ENCODE measurements at regions not wholly inside any gene's neighbourhood (a gene's known extent, or its start where the extent isn't known, plus 50 kb on each side); places are given as distances from the start of the nearest gene placed in this dataset.

- ChIA-PET POLR2A (ENCODE audit: low non-redundant PET) (no interaction called here), CTCF (no interaction called here)
- Histone ChIP-seq H3K27me3 (replicated peaks; ENCODE audit: insufficient read depth, low read depth, low read length, poor library complexity) (no peaks in the 10 kb centered on the region), H3K9me3 (ENCODE audit: low read depth, low read length, poor library complexity, severe bottlenecking) (no peaks in the 10 kb centered on the region), H3K36me3 (ENCODE audit: insufficient read depth, low read length, poor library complexity, severe bottlenecking) (no peaks in the 10 kb centered on the region), H3K4me3 (ENCODE audit: low read depth, low read length, poor library complexity, severe bottlenecking) (no peak overlapping the region), H3K4me1 (ENCODE audit: insufficient read depth, low read length, poor library complexity, severe bottlenecking) (no peaks in the 10 kb centered on the region), H3K27ac (ENCODE audit: low read depth, low read length, poor library complexity, severe bottlenecking) (no peak overlapping the region)
- intact Hi-C loops (cut with micrococcal nuclease; ENCODE audit: unreplicated experiment): no loop called here
- peak; percentile 1 for DNase-seq (ENCODE audit: low spot score)
- TF ChIP-seq EZH2 (IDR thresholded peaks at IDR 0.05; ENCODE audit: borderline replicate concordance, low read depth, low read length, poor library complexity, severe bottlenecking) (no peak), CTCF (conservative IDR thresholded peaks at IDR 0.05; ENCODE audit: low read depth, low read length) (no peak)
- no TSS peak for BruUV-seq (replicated peaks)
Observed at GRCh38 chr9:12272471-12273120, 420.6 kb upstream of the TYRP1 start.

- intact Hi-C loops (cut with micrococcal nuclease; ENCODE audit: unreplicated experiment): no loop called here
- BruUV-seq (replicated peaks): no TSS peak
- H3K27ac ChIP-seq (ENCODE audit: low read depth, low read length, poor library complexity, severe bottlenecking): no peak overlapping the region
- H3K4me3 ChIP-seq (ENCODE audit: low read depth, low read length, poor library complexity, severe bottlenecking): no peak overlapping the region
- POLR2A ChIA-PET (ENCODE audit: low non-redundant PET): no interaction called here
- DNase-seq (ENCODE audit: low spot score): no peak
- H3K9me3 ChIP-seq (ENCODE audit: low read depth, low read length, poor library complexity, severe bottlenecking): no peaks in the 10 kb centered on the region
- H3K4me1 ChIP-seq (ENCODE audit: insufficient read depth, low read length, poor library complexity, severe bottlenecking): no peaks in the 10 kb centered on the region
- H3K27me3 ChIP-seq (replicated peaks; ENCODE audit: insufficient read depth, low read depth, low read length, poor library complexity): no peaks in the 10 kb centered on the region
- no peak for TF ChIP-seq CTCF (conservative IDR thresholded peaks at IDR 0.05; ENCODE audit: low read depth, low read length)
- no peak for TF ChIP-seq EZH2 (IDR thresholded peaks at IDR 0.05; ENCODE audit: borderline replicate concordance, low read depth, low read length, poor library complexity, severe bottlenecking)
- H3K36me3 ChIP-seq (ENCODE audit: insufficient read depth, low read length, poor library complexity, severe bottlenecking): no peaks in the 10 kb centered on the region
- CTCF ChIA-PET: no interaction called here
Observed at GRCh38 chr9:12274577-12274976, 418.6 kb upstream of the TYRP1 start.

GRCh38 chr9:12276505-12276904 lies 416.7 kb upstream of the TYRP1 start:
- TF ChIP-seq EZH2 (IDR thresholded peaks at IDR 0.05; ENCODE audit: borderline replicate concordance, low read depth, low read length, poor library complexity, severe bottlenecking) (no peak), CTCF (conservative IDR thresholded peaks at IDR 0.05; ENCODE audit: low read depth, low read length) (no peak)
- H3K27me3 ChIP-seq (replicated peaks; ENCODE audit: insufficient read depth, low read depth, low read length, poor library complexity): no peaks in the 10 kb centered on the region
- POLR2A ChIA-PET (ENCODE audit: low non-redundant PET): no interaction called here
- no peaks in the 10 kb centered on the region for H3K9me3 ChIP-seq (ENCODE audit: low read depth, low read length, poor library complexity, severe bottlenecking)
- H3K27ac ChIP-seq (ENCODE audit: low read depth, low read length, poor library complexity, severe bottlenecking): no peak overlapping the region
- CTCF ChIA-PET: no interaction called here
- no peak overlapping the region for H3K4me3 ChIP-seq (ENCODE audit: low read depth, low read length, poor library complexity, severe bottlenecking)
- no peak for DNase-seq (ENCODE audit: low spot score)
- H3K4me1 ChIP-seq (ENCODE audit: insufficient read depth, low read length, poor library complexity, severe bottlenecking): no peaks in the 10 kb centered on the region
- H3K36me3 ChIP-seq (ENCODE audit: insufficient read depth, low read length, poor library complexity, severe bottlenecking): no peaks in the 10 kb centered on the region
- intact Hi-C loops (cut with micrococcal nuclease; ENCODE audit: unreplicated experiment): no loop called here
- no TSS peak for BruUV-seq (replicated peaks)
